ENCODE measurements at regions not wholly inside any gene's neighbourhood (a gene's known extent, or its start where the extent isn't known, plus 50 kb on each side); places are given as distances from the start of the nearest gene placed in this dataset.

DNA sequence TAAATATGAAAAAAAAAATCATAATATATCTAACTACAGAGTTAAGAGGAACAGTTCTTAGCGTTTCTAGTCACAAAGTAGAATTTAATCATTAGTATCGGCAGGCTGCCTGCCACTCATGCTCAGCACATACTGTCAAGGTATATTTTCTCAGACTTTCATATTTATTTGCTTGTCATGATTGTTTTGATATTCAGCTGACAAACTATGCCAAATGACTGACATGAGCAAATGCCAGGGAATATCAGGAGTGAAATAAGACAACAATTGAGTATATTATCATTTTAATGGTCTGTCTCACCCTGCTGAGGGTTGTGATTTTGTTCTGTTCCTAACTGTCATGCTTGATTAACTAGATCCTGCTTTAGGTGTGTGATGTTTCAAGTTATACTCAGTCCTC is 395.0 kb upstream of the SPOCK3 start:
- Histone ChIP-seq H3K4me3 (ENCODE audit: low read depth, low read length) (no peak overlapping the region), H3K4me1 (ENCODE audit: control insufficient read depth, insufficient read depth, low read length) (no peaks in the 10 kb centered on the region), H3K36me3 (ENCODE audit: control insufficient read depth in 2 of 2, insufficient read depth in 1 of 2, low read length in 2 of 2) (no peaks in the 10 kb centered on the region), H3K27ac (ENCODE audit: extremely low read depth, low read depth, low read length) (no peak overlapping the region), H3K9me3 (ENCODE audit: control insufficient read depth, insufficient read depth, low read depth, low read length) (no peaks in the 10 kb centered on the region)
- POLR2A ChIA-PET = no interaction called here
- CTCF ChIA-PET = no interaction called here
- no peak for TF ChIP-seq ZNF791 (tag by site-specific recombination; IDR thresholded peaks at IDR 0.05)
- no peak for TF ChIP-seq HIC1 (tag by site-specific recombination; IDR thresholded peaks at IDR 0.05)
- no peak for TF ChIP-seq KLF16 (tag by site-specific recombination; IDR thresholded peaks at IDR 0.05)
- no peak for TF ChIP-seq ZNF155 (tag by site-specific recombination; IDR thresholded peaks at IDR 0.05)
- no peak for TF ChIP-seq ZNF335 (tag by site-specific recombination; conservative IDR thresholded peaks at IDR 0.05)
- no peak for TF ChIP-seq BCL11A (tag by site-specific recombination; IDR thresholded peaks at IDR 0.05; ENCODE audit: low read depth)
- no peak for TF ChIP-seq ZNF596 (tag by site-specific recombination; IDR thresholded peaks at IDR 0.05)
- TF ChIP-seq ZNF549 (tag by site-specific recombination; IDR thresholded peaks at IDR 0.05) = no peak
- no peak for TF ChIP-seq ZNF354C (tag by site-specific recombination; IDR thresholded peaks at IDR 0.05; ENCODE audit: borderline replicate concordance, low read depth)
- TF ChIP-seq ZNF473 (tag by site-specific recombination; IDR thresholded peaks at IDR 0.05) = no peak

GRCh38 chr4:167642250-167642649 is 408.0 kb upstream of the SPOCK3 start:
- H3K4me1 ChIP-seq (ENCODE audit: control insufficient read depth, insufficient read depth, low read length) = no peaks in the 10 kb centered on the region
- ChIA-PET CTCF (no interaction called here), POLR2A (no interaction called here)
- no peak overlapping the region for H3K4me3 ChIP-seq (ENCODE audit: low read depth, low read length)
- no peak overlapping the region for H3K27ac ChIP-seq (ENCODE audit: extremely low read depth, low read depth, low read length)
- H3K36me3 ChIP-seq (ENCODE audit: control insufficient read depth in 2 of 2, insufficient read depth in 1 of 2, low read length in 2 of 2) = no peaks in the 10 kb centered on the region
- no peaks in the 10 kb centered on the region for H3K9me3 ChIP-seq (ENCODE audit: control insufficient read depth, insufficient read depth, low read depth, low read length)
- TF ChIP-seq ZNF785 (tag by site-specific recombination; IDR thresholded peaks at IDR 0.05) (no peak), ZNF544 (tag by site-specific recombination; IDR thresholded peaks at IDR 0.05) (no peak), ZFHX2 (tag by site-specific recombination; conservative IDR thresholded peaks at IDR 0.05) (no peak), ZNF133 (tag by site-specific recombination; IDR thresholded peaks at IDR 0.05) (no peak), ZNF837 (tag by site-specific recombination; IDR thresholded peaks at IDR 0.05) (no peak), TRIM28 (IDR thresholded peaks at IDR 0.05; ENCODE audit: borderline replicate concordance, low read length) (no peak), ZNF658 (tag by site-specific recombination; IDR thresholded peaks at IDR 0.05) (no peak), ZNF549 (tag by site-specific recombination; IDR thresholded peaks at IDR 0.05) (no peak), PRDM2 (tag by site-specific recombination; IDR thresholded peaks at IDR 0.05; ENCODE audit: borderline replicate concordance) (no peak)
